ENCODE measurements at regions not wholly inside any gene's neighbourhood (a gene's known extent, or its start where the extent isn't known, plus 50 kb on each side); places are given as distances from the start of the nearest gene placed in this dataset.

- Mint-ChIP-seq H3K9me3 (ENCODE audit: low read depth) (peaks cover 2% of the 10 kb centered on the region), H3K4me3 (ENCODE audit: low read depth) (no peak overlapping the region), H3K36me3 (ENCODE audit: insufficient read depth) (peaks cover 2% of the 10 kb centered on the region), H3K27ac (no peak overlapping the region), H3K4me1 (ENCODE audit: low read depth) (peaks cover 11% of the 10 kb centered on the region), H3K27me3 (no peaks in the 10 kb centered on the region)
- no peak for TF ChIP-seq CTCF (IDR thresholded peaks at IDR 0.05; ENCODE audit: unreplicated experiment)
- DNase-seq (ENCODE audit: low spot score, unreplicated experiment) = no peak
Observed at GRCh38 chr1:30176477-30176876, 546.9 kb downstream of the MATN1 start.

GRCh38 chr1:30174499-30174898 is 548.9 kb downstream of the MATN1 start:
- Mint-ChIP-seq H3K27ac (no peak overlapping the region), H3K9me3 (ENCODE audit: low read depth) (peaks cover 2% of the 10 kb centered on the region), H3K4me1 (ENCODE audit: low read depth) (peaks cover 11% of the 10 kb centered on the region), H3K4me3 (ENCODE audit: low read depth) (no peak overlapping the region), H3K27me3 (no peaks in the 10 kb centered on the region), H3K36me3 (ENCODE audit: insufficient read depth) (peaks cover 2% of the 10 kb centered on the region)
- DNase-seq (ENCODE audit: low spot score, unreplicated experiment) = no peak
- no peak for TF ChIP-seq CTCF (IDR thresholded peaks at IDR 0.05; ENCODE audit: unreplicated experiment)

- Mint-ChIP-seq H3K27me3 (no peaks in the 10 kb centered on the region), H3K4me1 (ENCODE audit: low read depth) (peaks cover 11% of the 10 kb centered on the region), H3K4me3 (ENCODE audit: low read depth) (no peak overlapping the region), H3K36me3 (ENCODE audit: insufficient read depth) (no peaks in the 10 kb centered on the region), H3K9me3 (ENCODE audit: low read depth) (no peaks in the 10 kb centered on the region), H3K27ac (no peak overlapping the region)
- TF ChIP-seq CTCF (IDR thresholded peaks at IDR 0.05; ENCODE audit: unreplicated experiment) = no peak
- DNase-seq (ENCODE audit: low spot score, unreplicated experiment) = no peak
Observed at GRCh38 chr1:30173560-30173959, 549.8 kb downstream of the MATN1 start.

GRCh38 chr1:30172757-30173156 is 550.6 kb downstream of the MATN1 start:
- no peak for DNase-seq (ENCODE audit: low spot score, unreplicated experiment)
- no peak overlapping the region for H3K4me3 Mint-ChIP-seq (ENCODE audit: low read depth)
- H3K9me3 Mint-ChIP-seq (ENCODE audit: low read depth) = no peaks in the 10 kb centered on the region
- H3K27ac Mint-ChIP-seq = no peak overlapping the region
- no peaks in the 10 kb centered on the region for H3K27me3 Mint-ChIP-seq
- TF ChIP-seq CTCF (IDR thresholded peaks at IDR 0.05; ENCODE audit: unreplicated experiment) = no peak
- H3K36me3 Mint-ChIP-seq (ENCODE audit: insufficient read depth) = no peaks in the 10 kb centered on the region
- peaks cover 11% of the 10 kb centered on the region for H3K4me1 Mint-ChIP-seq (ENCODE audit: low read depth)

- no peak for DNase-seq (ENCODE audit: low spot score, unreplicated experiment)
- H3K27ac Mint-ChIP-seq = no peak overlapping the region
- peaks cover 11% of the 10 kb centered on the region for H3K4me1 Mint-ChIP-seq (ENCODE audit: low read depth)
- TF ChIP-seq CTCF (IDR thresholded peaks at IDR 0.05; ENCODE audit: unreplicated experiment) = no peak
- peaks cover 3% of the 10 kb centered on the region for H3K27me3 Mint-ChIP-seq
- H3K9me3 Mint-ChIP-seq (ENCODE audit: low read depth) = no peaks in the 10 kb centered on the region
- H3K36me3 Mint-ChIP-seq (ENCODE audit: insufficient read depth) = no peaks in the 10 kb centered on the region
- no peak overlapping the region for H3K4me3 Mint-ChIP-seq (ENCODE audit: low read depth)
Observed at GRCh38 chr1:30172299-30172694, 551.1 kb downstream of the MATN1 start.

Data from progenitor cell of endocrine pancreas (in vitro differentiated cells).